ENCODE measurements at regions not wholly inside any gene's neighbourhood (a gene's known extent, or its start where the extent isn't known, plus 50 kb on each side); places are given as distances from the start of the nearest gene placed in this dataset.

DNA sequence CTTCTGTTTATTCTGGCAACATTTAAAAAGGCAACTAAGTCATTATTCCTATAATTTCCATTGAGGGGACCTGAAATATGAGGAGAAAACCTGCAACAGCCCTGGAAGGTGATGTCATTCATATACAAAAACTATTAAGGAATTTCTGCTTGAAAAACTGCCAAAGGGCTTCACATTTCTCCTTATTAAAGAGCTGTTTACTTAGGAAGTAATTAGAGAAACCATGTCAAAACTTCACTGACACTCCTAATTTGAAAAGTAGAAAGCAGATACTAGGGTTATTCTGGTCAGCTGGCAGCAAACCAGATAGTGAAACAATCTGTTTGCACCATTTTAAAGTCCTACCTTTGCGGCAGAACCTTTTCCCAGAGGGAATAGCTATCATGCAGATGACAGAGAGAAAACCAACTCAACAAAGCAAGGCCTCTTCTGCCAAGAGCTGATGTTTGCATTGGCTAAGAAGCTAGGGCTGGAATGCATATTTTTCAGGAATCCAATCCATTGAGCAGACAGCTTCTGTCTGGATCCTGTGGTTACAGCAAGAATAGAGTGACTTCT, 592.2 kb upstream of the SYT4 start:
- TF ChIP-seq, protein P1, sequence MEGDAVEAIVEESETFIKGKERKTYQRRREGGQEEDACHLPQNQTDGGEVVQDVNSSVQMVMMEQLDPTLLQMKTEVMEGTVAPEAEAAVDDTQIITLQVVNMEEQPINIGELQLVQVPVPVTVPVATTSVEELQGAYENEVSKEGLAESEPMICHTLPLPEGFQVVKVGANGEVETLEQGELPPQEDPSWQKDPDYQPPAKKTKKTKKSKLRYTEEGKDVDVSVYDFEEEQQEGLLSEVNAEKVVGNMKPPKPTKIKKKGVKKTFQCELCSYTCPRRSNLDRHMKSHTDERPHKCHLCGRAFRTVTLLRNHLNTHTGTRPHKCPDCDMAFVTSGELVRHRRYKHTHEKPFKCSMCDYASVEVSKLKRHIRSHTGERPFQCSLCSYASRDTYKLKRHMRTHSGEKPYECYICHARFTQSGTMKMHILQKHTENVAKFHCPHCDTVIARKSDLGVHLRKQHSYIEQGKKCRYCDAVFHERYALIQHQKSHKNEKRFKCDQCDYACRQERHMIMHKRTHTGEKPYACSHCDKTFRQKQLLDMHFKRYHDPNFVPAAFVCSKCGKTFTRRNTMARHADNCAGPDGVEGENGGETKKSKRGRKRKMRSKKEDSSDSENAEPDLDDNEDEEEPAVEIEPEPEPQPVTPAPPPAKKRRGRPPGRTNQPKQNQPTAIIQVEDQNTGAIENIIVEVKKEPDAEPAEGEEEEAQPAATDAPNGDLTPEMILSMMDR (IDR thresholded peaks at IDR 0.05) = no peak
- Histone ChIP-seq H3K9me3 (no peaks in the 10 kb centered on the region), H3K36me3 (no peaks in the 10 kb centered on the region), H3K27me3 (no peaks in the 10 kb centered on the region), H3K4me3 (no peak overlapping the region), H3K27ac (no peak overlapping the region), H3K4me1 (no peaks in the 10 kb centered on the region)
- no peak for DNase-seq

DNA sequence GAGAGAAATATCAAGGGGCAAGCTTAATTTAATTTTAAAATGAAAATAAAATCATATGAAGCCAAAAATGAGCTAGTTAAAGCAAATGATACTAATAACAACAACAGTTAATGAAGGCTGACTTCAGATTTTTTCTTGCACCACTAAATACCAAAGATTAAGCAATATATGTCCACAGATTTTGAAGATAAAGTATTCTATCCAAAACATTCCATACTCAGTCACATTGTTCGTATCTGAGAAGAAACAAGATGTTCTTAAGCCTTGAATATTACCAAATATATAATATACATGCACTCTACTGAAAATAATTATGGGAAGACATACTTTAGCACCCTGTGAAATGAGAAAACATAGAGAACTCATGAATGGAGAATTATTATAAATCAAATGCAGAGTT, 593.3 kb upstream of the SYT4 start:
- Histone ChIP-seq H3K36me3 (no peaks in the 10 kb centered on the region), H3K4me3 (no peak overlapping the region), H3K4me1 (no peaks in the 10 kb centered on the region), H3K27ac (no peak overlapping the region), H3K9me3 (no peaks in the 10 kb centered on the region), H3K27me3 (no peaks in the 10 kb centered on the region)
- TF ChIP-seq, protein P1 (IDR thresholded peaks at IDR 0.05) = no peak
- TF ChIP-seq POLR2A (IDR thresholded peaks at IDR 0.05) = no peak
- DNase-seq = no peak

DNA sequence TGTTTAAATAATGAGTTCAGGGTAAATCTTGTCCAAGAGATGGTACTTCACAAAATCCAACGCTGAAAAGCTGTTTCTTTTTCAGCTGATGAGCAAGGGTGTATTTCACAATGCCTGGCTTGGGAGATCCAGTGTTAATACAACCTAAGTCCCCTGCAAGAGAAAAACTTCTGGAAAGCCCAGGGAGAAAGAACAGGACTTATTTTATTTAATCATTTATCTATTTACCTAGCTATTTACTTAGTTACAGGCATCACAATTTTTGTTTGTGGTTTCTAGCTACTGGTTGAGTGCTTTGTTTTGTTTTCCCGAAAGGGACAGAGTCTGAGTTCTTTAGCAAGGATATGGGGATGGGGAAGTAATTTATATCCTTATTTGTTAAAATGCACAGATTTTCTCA, 598.2 kb upstream of the SYT4 start:
- Histone ChIP-seq H3K4me1 (no peaks in the 10 kb centered on the region), H3K27me3 (no peaks in the 10 kb centered on the region), H3K27ac (peak overlapping the region in 1 of 4 donors; percentile 14), H3K4me3 (no peak overlapping the region), H3K9me3 (no peaks in the 10 kb centered on the region), H3K36me3 (no peaks in the 10 kb centered on the region)
- no peak for TF ChIP-seq POLR2A (IDR thresholded peaks at IDR 0.05)
- TF ChIP-seq, protein P1 (IDR thresholded peaks at IDR 0.05) = no peak
- DNase-seq = no peak

DNA sequence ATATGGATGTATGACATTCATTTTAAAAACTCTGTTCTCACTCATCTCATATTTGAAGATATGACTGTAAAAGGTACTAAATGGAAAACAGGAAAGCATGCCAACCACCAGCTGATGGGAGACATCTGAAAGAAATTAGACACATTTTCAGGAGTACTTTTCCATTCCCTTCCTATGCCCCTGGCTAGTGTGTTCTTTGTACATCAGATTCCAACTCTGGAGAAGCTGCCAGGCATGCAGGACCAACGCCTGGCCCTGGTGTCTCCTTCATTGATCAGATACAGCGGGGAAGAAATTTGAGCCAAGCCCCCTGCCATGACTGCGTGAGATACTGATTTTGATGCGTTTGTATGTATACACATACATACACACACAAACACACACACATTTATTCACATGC, 599.0 kb upstream of the SYT4 start:
- H3K27me3 ChIP-seq = no peaks in the 10 kb centered on the region
- DNase-seq = no peak
- no peak overlapping the region for H3K27ac ChIP-seq
- no peaks in the 10 kb centered on the region for H3K9me3 ChIP-seq
- no peak overlapping the region for H3K4me3 ChIP-seq
- no peaks in the 10 kb centered on the region for H3K4me1 ChIP-seq
- no peak for TF ChIP-seq POLR2A (IDR thresholded peaks at IDR 0.05)
- TF ChIP-seq, protein P1 (IDR thresholded peaks at IDR 0.05) = no peak
- H3K36me3 ChIP-seq = no peaks in the 10 kb centered on the region

DNA sequence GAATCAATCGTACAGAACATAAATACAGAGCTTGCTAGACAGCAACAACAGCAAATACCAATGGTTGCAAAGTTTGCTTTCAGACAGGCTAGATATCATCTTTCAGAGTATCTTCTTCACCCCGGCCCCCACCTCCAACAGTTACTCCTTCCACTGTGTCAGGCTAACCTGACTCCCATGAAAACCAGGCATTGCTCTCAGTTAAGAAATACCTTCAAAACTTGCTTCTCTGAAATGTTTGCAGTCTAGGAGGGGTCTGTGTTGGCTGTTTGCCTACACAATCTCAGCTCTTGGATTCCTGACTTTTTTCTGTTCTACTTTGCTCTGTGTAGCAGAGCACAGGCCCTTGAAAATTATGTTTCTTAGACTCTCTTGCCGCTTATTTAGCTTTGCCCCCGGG, 599.5 kb upstream of the SYT4 start:
- no peak for DNase-seq
- Histone ChIP-seq H3K9me3 (no peaks in the 10 kb centered on the region), H3K27ac (no peak overlapping the region), H3K4me3 (no peak overlapping the region), H3K36me3 (no peaks in the 10 kb centered on the region), H3K4me1 (no peaks in the 10 kb centered on the region), H3K27me3 (no peaks in the 10 kb centered on the region)
- TF ChIP-seq, protein P1 (IDR thresholded peaks at IDR 0.05) = no peak
- no peak for TF ChIP-seq POLR2A (IDR thresholded peaks at IDR 0.05)

Measured in Peyer's patch (tissue), 4 donors.